ENCODE measurements at regions not wholly inside any gene's neighbourhood (a gene's known extent, or its start where the extent isn't known, plus 50 kb on each side); places are given as distances from the start of the nearest gene placed in this dataset.
"Not testable (repeated sequence)": the region's sequence is repeated elsewhere in the genome, so short reads cannot be mapped to it uniquely, and the experiment has no call there.

- DNase-seq: no peak
Observed at GRCh38 chr10:109647627-109648026, 275.7 kb downstream of the XPNPEP1 start.

GRCh38 chr10:109633846-109634245 lies 289.5 kb downstream of the XPNPEP1 start:
- no peak for DNase-seq

- not testable (repeated sequence) for DNase-seq
Observed at GRCh38 chr10:109633017-109633416, 290.3 kb downstream of the XPNPEP1 start.

- no peak for DNase-seq
Observed at GRCh38 chr10:109624939-109625338, 298.4 kb downstream of the XPNPEP1 start.

GRCh38 chr10:109622566-109622965 lies 300.7 kb downstream of the XPNPEP1 start:
- no peak for DNase-seq

- DNase-seq: no peak
Observed at GRCh38 chr10:109620396-109620795, 302.9 kb downstream of the XPNPEP1 start.

- no peak for DNase-seq
Observed at GRCh38 chr10:109619914-109620313, 303.4 kb downstream of the XPNPEP1 start.

GRCh38 chr10:109618748-109619147 lies 304.6 kb downstream of the XPNPEP1 start:
- no peak for DNase-seq

GRCh38 chr10:109618301-109618700 lies 305.0 kb downstream of the XPNPEP1 start:
- DNase-seq: no peak

GRCh38 chr10:109616359-109616980 lies 306.8 kb downstream of the XPNPEP1 start:
- no peak for DNase-seq

GRCh38 chr10:109595356-109595755 lies 328.0 kb downstream of the XPNPEP1 start:
- not testable (repeated sequence) for DNase-seq

- DNase-seq: no peak
Observed at GRCh38 chr10:109593682-109594081, 329.6 kb downstream of the XPNPEP1 start.

GRCh38 chr10:109592391-109592790 lies 330.9 kb downstream of the XPNPEP1 start:
- DNase-seq: no peak

GRCh38 chr10:109591601-109592000 lies 331.7 kb downstream of the XPNPEP1 start:
- DNase-seq: no peak

GRCh38 chr10:109588259-109588658 lies 335.1 kb downstream of the XPNPEP1 start:
- DNase-seq: no peak

GRCh38 chr10:109587366-109587765 lies 335.9 kb downstream of the XPNPEP1 start:
- DNase-seq: no peak

- DNase-seq: no peak
Observed at GRCh38 chr10:109556399-109556798, 366.9 kb downstream of the XPNPEP1 start.

GRCh38 chr10:109542050-109542603 lies 381.2 kb downstream of the XPNPEP1 start:
- DNase-seq: not testable (repeated sequence)

- no peak for DNase-seq
Observed at GRCh38 chr10:109534193-109534592, 389.1 kb downstream of the XPNPEP1 start.

- no peak for DNase-seq
Observed at GRCh38 chr10:109529258-109529657, 394.1 kb downstream of the XPNPEP1 start.

GRCh38 chr10:109517748-109518147 lies 405.6 kb downstream of the XPNPEP1 start:
- DNase-seq: no peak

- no peak for DNase-seq
Observed at GRCh38 chr10:109504401-109504800, 418.9 kb downstream of the XPNPEP1 start.

GRCh38 chr10:109487691-109488090 lies 435.6 kb downstream of the XPNPEP1 start:
- DNase-seq: no peak

GRCh38 chr10:109480836-109481235 lies 442.5 kb downstream of the XPNPEP1 start:
- DNase-seq: no peak

Data from inflammatory macrophage (primary cell).